MCF 10A (cell line): ENCODE measurements at regions not wholly inside any gene's neighbourhood (a gene's known extent, or its start where the extent isn't known, plus 50 kb on each side); places are given as distances from the start of the nearest gene placed in this dataset.

Source experiments
- BruUV-seq: library from RNA; stranded (reverse); fragments of 400-500 nt; replicated peaks from 2 replicates; lab custom pipeline; 2021; lab: Mats Ljungman, UMichigan
- CTCF ChIA-PET: fragments of 300-600 bp; sonication (Branson Sonifier 250); formaldehyde crosslinking; extraction: SDS; loops from one replicate; lab custom pipeline; 2021; ENCODE audit warnings: antibody characterized with exemption, inconsistent platforms; lab: Yijun Ruan, JAX
- POLR2A ChIA-PET: fragments of 300-600, 350-650 bp; sonication (Branson Sonifier 250); formaldehyde crosslinking; extraction: SDS; loops from one replicate; lab custom pipeline; 2020; ENCODE audit warnings: antibody characterized with exemption, inconsistent platforms; lab: Yijun Ruan, JAX
- DNase-seq: peaks from one replicate; pipeline ENCODE4 v3.0.0-alpha.2; 2018; ENCODE audit not compliant: unreplicated experiment
- H3K27ac Mint-ChIP-seq: one replicate; pipeline ENCODE4 v1.8.0; 2022; ENCODE audit warnings: mild to moderate bottlenecking, low read depth, mixed read lengths; ENCODE audit not compliant: unreplicated experiment
- H3K27me3 Mint-ChIP-seq: one replicate; pipeline ENCODE4 v1.8.0; 2022; ENCODE audit warnings: mixed read lengths; ENCODE audit not compliant: insufficient read depth, unreplicated experiment
- H3K36me3 Mint-ChIP-seq: one replicate; pipeline ENCODE4 v1.8.0; 2022; ENCODE audit warnings: mild to moderate bottlenecking, moderate library complexity, mixed read lengths; ENCODE audit not compliant: insufficient read depth, unreplicated experiment
- H3K4me1 Mint-ChIP-seq: one replicate; pipeline ENCODE4 v1.8.0; 2022; ENCODE audit warnings: mixed read lengths; ENCODE audit not compliant: insufficient read depth, unreplicated experiment
- H3K4me3 Mint-ChIP-seq: one replicate; pipeline ENCODE4 v1.8.0; 2022; ENCODE audit warnings: mild to moderate bottlenecking, moderate library complexity, mixed read lengths; ENCODE audit not compliant: unreplicated experiment
- H3K9me3 Mint-ChIP-seq: one replicate; pipeline ENCODE4 v1.8.0; 2022; ENCODE audit warnings: mixed read lengths; ENCODE audit not compliant: unreplicated experiment
- intact Hi-C: fragments of 100-400 bp; cut with micrococcal nuclease; formaldehyde crosslinking; loops from 2 replicates; pipeline ENCODE4 v1.14.1; 2022
- TF ChIP-seq, protein P1 (sequence below): fragments of 200-600 bp; IDR thresholded peaks from one replicate; pipeline ENCODE4 v1.8.0; 2022; ENCODE audit warnings: antibody characterized with exemption, mild to moderate bottlenecking; ENCODE audit not compliant: unreplicated experiment

DNA sequence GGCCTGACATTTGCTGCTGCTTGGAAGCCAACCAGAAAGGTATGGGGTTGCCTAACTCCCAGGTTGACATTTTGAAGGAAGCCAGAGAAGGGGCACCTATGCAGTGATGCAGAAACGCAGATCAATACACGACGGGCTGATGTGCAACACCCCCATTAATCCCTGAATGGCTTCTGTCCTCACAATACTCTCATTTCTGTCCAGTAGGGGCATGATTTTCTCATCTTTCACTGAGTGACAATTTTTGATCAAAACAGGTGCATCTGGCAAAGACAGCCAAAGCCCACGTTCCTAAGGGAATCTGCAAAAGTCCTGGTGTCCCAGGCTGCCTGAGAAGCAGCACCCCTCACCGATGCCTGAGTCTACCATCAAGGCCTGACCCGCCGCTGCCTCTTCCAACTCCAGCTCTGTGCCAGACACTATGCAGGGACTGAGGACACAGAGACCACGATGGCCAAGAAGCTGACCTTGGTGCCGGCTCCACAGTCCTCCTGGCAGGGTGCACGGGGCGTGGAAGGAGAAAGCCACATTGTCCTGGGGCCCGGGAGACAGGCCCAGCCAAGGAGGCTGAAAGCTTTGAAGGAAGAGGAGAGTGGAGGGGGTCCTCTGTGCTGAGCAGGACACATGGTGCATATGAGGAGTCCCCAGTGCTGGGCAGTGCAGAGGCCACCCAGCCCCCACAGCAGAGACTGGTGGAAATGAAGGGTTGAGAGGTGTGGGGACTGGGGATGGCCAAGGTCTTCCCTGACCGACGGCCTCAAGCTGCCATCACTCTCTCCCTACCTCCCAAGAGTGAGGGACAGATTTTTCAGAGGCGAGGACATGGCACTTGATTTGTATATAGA is 159.6 kb downstream of the NUP210 start:
- no peak overlapping the region for H3K27ac Mint-ChIP-seq
- BruUV-seq, result no TSS peak
- H3K36me3 Mint-ChIP-seq, result no peaks in the 10 kb centered on the region
- no peaks in the 10 kb centered on the region for H3K9me3 Mint-ChIP-seq
- H3K4me1 Mint-ChIP-seq, result no peaks in the 10 kb centered on the region
- no peak for DNase-seq
- intact Hi-C loops, result no loop called here
- ChIA-PET POLR2A (no interaction called here), CTCF (interaction anchor here (0.5 to 1.0 kb wide), 2 partner anchors 17 to 1637 kb away, joined by 3 to 4 read pairs; no protein-coding TSS in a partner anchor)
- TF ChIP-seq, protein P1, sequence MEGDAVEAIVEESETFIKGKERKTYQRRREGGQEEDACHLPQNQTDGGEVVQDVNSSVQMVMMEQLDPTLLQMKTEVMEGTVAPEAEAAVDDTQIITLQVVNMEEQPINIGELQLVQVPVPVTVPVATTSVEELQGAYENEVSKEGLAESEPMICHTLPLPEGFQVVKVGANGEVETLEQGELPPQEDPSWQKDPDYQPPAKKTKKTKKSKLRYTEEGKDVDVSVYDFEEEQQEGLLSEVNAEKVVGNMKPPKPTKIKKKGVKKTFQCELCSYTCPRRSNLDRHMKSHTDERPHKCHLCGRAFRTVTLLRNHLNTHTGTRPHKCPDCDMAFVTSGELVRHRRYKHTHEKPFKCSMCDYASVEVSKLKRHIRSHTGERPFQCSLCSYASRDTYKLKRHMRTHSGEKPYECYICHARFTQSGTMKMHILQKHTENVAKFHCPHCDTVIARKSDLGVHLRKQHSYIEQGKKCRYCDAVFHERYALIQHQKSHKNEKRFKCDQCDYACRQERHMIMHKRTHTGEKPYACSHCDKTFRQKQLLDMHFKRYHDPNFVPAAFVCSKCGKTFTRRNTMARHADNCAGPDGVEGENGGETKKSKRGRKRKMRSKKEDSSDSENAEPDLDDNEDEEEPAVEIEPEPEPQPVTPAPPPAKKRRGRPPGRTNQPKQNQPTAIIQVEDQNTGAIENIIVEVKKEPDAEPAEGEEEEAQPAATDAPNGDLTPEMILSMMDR, result peak; percentile 10
- H3K4me3 Mint-ChIP-seq, result no peak overlapping the region
- peaks cover 60% of the 10 kb centered on the region for H3K27me3 Mint-ChIP-seq

DNA sequence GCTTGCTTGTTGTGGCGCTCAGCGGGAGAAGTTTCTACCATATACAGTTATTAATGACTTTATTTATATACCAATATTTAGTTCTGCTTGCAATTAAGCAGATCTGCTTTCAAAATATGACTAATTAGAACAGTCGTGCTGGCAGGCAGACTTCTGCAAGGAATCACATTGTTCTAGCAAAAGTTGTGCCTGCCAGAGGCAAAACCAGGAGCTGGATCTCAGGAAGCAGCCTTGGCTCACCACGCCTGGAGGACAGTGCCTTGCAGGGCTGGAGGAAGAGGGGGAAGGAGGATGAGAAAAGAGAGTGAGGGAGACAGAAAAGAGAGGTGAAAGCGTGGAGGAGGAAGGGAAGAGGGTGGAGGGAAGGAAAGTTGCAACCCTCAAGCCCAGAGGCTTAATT is 160.3 kb downstream of the NUP210 start:
- Mint-ChIP-seq H3K36me3 (no peaks in the 10 kb centered on the region), H3K27ac (no peak overlapping the region), H3K4me1 (no peaks in the 10 kb centered on the region), H3K27me3 (peaks cover 61% of the 10 kb centered on the region), H3K9me3 (no peaks in the 10 kb centered on the region), H3K4me3 (no peak overlapping the region)
- TF ChIP-seq, protein P1, result no peak
- DNase-seq, result no peak
- intact Hi-C loops, result no loop called here
- no TSS peak for BruUV-seq
- POLR2A ChIA-PET, result no interaction called here
- CTCF ChIA-PET, result no interaction called here

DNA sequence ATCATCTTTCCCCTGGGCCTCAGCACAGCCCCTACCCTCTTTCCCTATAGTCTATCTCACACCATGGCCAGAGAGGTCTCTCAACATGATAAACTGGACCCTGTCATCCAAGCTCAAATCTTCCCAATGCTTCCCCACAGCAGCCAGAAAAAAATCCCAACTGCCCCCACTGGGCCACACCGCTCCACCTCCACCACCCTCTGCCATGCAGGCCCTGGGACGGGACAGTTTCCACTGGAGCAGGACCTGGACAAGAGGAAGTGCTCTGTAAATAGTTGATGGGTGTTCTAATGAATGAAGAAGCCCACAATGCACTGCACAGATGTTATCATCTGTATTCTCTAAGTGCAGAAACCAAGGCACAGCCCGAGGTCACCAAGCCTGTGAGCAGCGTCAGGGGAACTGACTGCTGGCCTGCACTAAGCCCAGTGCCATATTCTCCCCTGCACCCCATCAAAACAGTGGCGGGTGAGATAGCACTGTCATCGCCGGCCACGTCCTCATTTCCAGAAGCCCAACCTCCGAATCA is 161.1 kb downstream of the NUP210 start:
- TF ChIP-seq, protein P1, result no peak
- intact Hi-C loops, result no loop called here
- Mint-ChIP-seq H3K27me3 (peaks cover 62% of the 10 kb centered on the region), H3K9me3 (no peaks in the 10 kb centered on the region), H3K36me3 (no peaks in the 10 kb centered on the region), H3K4me1 (no peaks in the 10 kb centered on the region), H3K4me3 (no peak overlapping the region), H3K27ac (no peak overlapping the region)
- ChIA-PET CTCF (no interaction called here), POLR2A (no interaction called here)
- no peak for DNase-seq
- no TSS peak for BruUV-seq

- POLR2A ChIA-PET, result no interaction called here
- intact Hi-C loops, result no loop called here
- peaks cover 64% of the 10 kb centered on the region for H3K27me3 Mint-ChIP-seq
- H3K4me3 Mint-ChIP-seq, result no peak overlapping the region
- BruUV-seq, result no TSS peak
- no peaks in the 10 kb centered on the region for H3K36me3 Mint-ChIP-seq
- DNase-seq, result no peak
- CTCF ChIA-PET, result no interaction called here
- H3K9me3 Mint-ChIP-seq, result no peaks in the 10 kb centered on the region
- no peak overlapping the region for H3K27ac Mint-ChIP-seq
- TF ChIP-seq, protein P1, result no peak
- no peaks in the 10 kb centered on the region for H3K4me1 Mint-ChIP-seq
Measured at GRCh38 chr3:13258280-13258679, 161.8 kb downstream of the NUP210 start.
